HG03196 (cell line): ENCODE measurements at regions not wholly inside any gene's neighbourhood (a gene's known extent, or its start where the extent isn't known, plus 50 kb on each side); places are given as distances from the start of the nearest gene placed in this dataset.
"Not testable (repeated sequence)": the region's sequence is repeated elsewhere in the genome, so short reads cannot be mapped to it uniquely, and the experiment has no call there.

Experiments
- ATAC-seq: cut with Tn5 transposase; IDR thresholded peaks from one replicate; pipeline ENCODE4 v1.9.1; 2021; ENCODE audit not compliant: unreplicated experiment

GRCh38 chr1:232322162-232322734 lies 307.7 kb downstream of the SIPA1L2 start:
- ATAC-seq = no peak

GRCh38 chr1:232319518-232320210 lies 310.3 kb downstream of the SIPA1L2 start:
- ATAC-seq = no peak

GRCh38 chr1:232319072-232319471 lies 310.9 kb downstream of the SIPA1L2 start:
- ATAC-seq = no peak

GRCh38 chr1:232318143-232318542 lies 311.8 kb downstream of the SIPA1L2 start:
- ATAC-seq = no peak

- ATAC-seq = no peak
Measured at GRCh38 chr1:232317350-232317749, 312.6 kb downstream of the SIPA1L2 start.

- no peak for ATAC-seq
Measured at GRCh38 chr1:232316864-232317263, 313.1 kb downstream of the SIPA1L2 start.

GRCh38 chr1:232313876-232314275 lies 316.1 kb downstream of the SIPA1L2 start:
- not testable (repeated sequence) for ATAC-seq

GRCh38 chr1:232310541-232310940 lies 319.4 kb downstream of the SIPA1L2 start:
- ATAC-seq = no peak

GRCh38 chr1:232308616-232309015 lies 321.3 kb downstream of the SIPA1L2 start:
- ATAC-seq = no peak

- ATAC-seq = no peak
Measured at GRCh38 chr1:232307296-232308017, 322.5 kb downstream of the SIPA1L2 start.

GRCh38 chr1:232306269-232306961 lies 323.5 kb downstream of the SIPA1L2 start:
- no peak for ATAC-seq

- no peak for ATAC-seq
Measured at GRCh38 chr1:232305050-232305449, 324.9 kb downstream of the SIPA1L2 start.

- no peak for ATAC-seq
Measured at GRCh38 chr1:232303222-232303620, 326.7 kb downstream of the SIPA1L2 start.

GRCh38 chr1:232302376-232303221 lies 327.3 kb downstream of the SIPA1L2 start:
- ATAC-seq = no peak

GRCh38 chr1:232301246-232301645 lies 328.7 kb downstream of the SIPA1L2 start:
- no peak for ATAC-seq

- no peak for ATAC-seq
Measured at GRCh38 chr1:232300466-232300865, 329.5 kb downstream of the SIPA1L2 start.

- ATAC-seq = no peak
Measured at GRCh38 chr1:232296461-232296860, 333.5 kb downstream of the SIPA1L2 start.

GRCh38 chr1:232293361-232293760 lies 336.6 kb downstream of the SIPA1L2 start:
- ATAC-seq = no peak

- no peak for ATAC-seq
Measured at GRCh38 chr1:232292818-232293217, 337.1 kb downstream of the SIPA1L2 start.

- ATAC-seq = no peak
Measured at GRCh38 chr1:232292239-232292638, 337.7 kb downstream of the SIPA1L2 start.

- ATAC-seq = no peak
Measured at GRCh38 chr1:232291681-232292080, 338.3 kb downstream of the SIPA1L2 start.
